Panc1 (cell line): ENCODE measurements at regions not wholly inside any gene's neighbourhood (a gene's known extent, or its start where the extent isn't known, plus 50 kb on each side); places are given as distances from the start of the nearest gene placed in this dataset.

Experiments
- CTCF ChIP-seq: fragments of 450-650 bp; IDR thresholded peaks from 2 replicates; pipeline ENCODE4 v1.5.1; 2017; ENCODE audit warnings: mild to moderate bottlenecking
- SIN3A ChIP-seq: IDR thresholded peaks from 2 replicates; pipeline ENCODE4 v1.6.1; 2012; ENCODE audit warnings: low read depth, mild to moderate bottlenecking, low read length, moderate library complexity, borderline replicate concordance; ENCODE audit not compliant: insufficient read depth

- TF ChIP-seq CTCF = no peak
- no peak for TF ChIP-seq SIN3A
Measured at GRCh38 chr15:85955501-85956391, 123.9 kb upstream of the AGBL1 start.
